Bronchial epithelial cell (primary cell): ENCODE measurements at regions not wholly inside any gene's neighbourhood (a gene's known extent, or its start where the extent isn't known, plus 50 kb on each side); places are given as distances from the start of the nearest gene placed in this dataset.

Experiments used
- DNase-seq: peaks from one replicate; pipeline ENCODE4 v3.0.0-alpha.2; 2010; ENCODE audit warnings: low read depth
- FAIRE-seq: peaks from 2 replicates; lab custom pipeline; 2011; peaks lifted over from hg19 to GRCh38; lab: Jason Lieb, UNC
- H3K27me3 ChIP-seq: 2 replicates; pipeline ENCODE4 v1.5.1; 2011; ENCODE audit warnings: low read length; ENCODE audit not compliant: control insufficient read depth, insufficient read depth
- H3K36me3 ChIP-seq: 2 replicates; pipeline ENCODE4 v1.5.1; 2011; ENCODE audit warnings: low read length; ENCODE audit not compliant: control insufficient read depth, insufficient read depth
- H3K4me3 ChIP-seq: 2 replicates; pipeline ENCODE4 v1.5.1; 2011; ENCODE audit warnings: mild to moderate bottlenecking, low read depth, low read length, control low read depth
- CTCF ChIP-seq: IDR thresholded peaks from 2 replicates; pipeline ENCODE4 v1.5.1; 2011; ENCODE audit warnings: mild to moderate bottlenecking, moderate library complexity, low read length, control low read depth, inconsistent platforms; ENCODE audit not compliant: insufficient read depth, severe bottlenecking

GRCh38 chr11:116096272-116096995 lies 592.2 kb upstream of the CADM1 start:
- no peak for TF ChIP-seq CTCF
- H3K36me3 ChIP-seq = no peaks in the 10 kb centered on the region
- no peaks in the 10 kb centered on the region for H3K27me3 ChIP-seq
- FAIRE-seq (no peak), DNase-seq (no peak)
- H3K4me3 ChIP-seq = no peak overlapping the region

GRCh38 chr11:116093481-116094270 lies 589.5 kb upstream of the CADM1 start:
- no peak overlapping the region for H3K4me3 ChIP-seq
- TF ChIP-seq CTCF = no peak
- peak; percentile 13 for FAIRE-seq

GRCh38 chr11:116093065-116093464 lies 588.9 kb upstream of the CADM1 start:
- H3K27me3 ChIP-seq = no peaks in the 10 kb centered on the region
- DNase-seq (no peak), FAIRE-seq (no peak)
- no peak overlapping the region for H3K4me3 ChIP-seq
- no peak for TF ChIP-seq CTCF
- no peaks in the 10 kb centered on the region for H3K36me3 ChIP-seq

More at GRCh38 chr11:116093481-116094270, 589.5 kb upstream of the CADM1 start:
- Histone ChIP-seq H3K36me3 (no peaks in the 10 kb centered on the region), H3K27me3 (no peaks in the 10 kb centered on the region)
- DNase-seq = no peak

GRCh38 chr11:116086426-116086825 lies 582.2 kb upstream of the CADM1 start:
- no peaks in the 10 kb centered on the region for H3K36me3 ChIP-seq
- no peak overlapping the region for H3K4me3 ChIP-seq
- DNase-seq = no peak
- H3K27me3 ChIP-seq = no peaks in the 10 kb centered on the region
- no peak for TF ChIP-seq CTCF
- FAIRE-seq = no peak

DNA sequence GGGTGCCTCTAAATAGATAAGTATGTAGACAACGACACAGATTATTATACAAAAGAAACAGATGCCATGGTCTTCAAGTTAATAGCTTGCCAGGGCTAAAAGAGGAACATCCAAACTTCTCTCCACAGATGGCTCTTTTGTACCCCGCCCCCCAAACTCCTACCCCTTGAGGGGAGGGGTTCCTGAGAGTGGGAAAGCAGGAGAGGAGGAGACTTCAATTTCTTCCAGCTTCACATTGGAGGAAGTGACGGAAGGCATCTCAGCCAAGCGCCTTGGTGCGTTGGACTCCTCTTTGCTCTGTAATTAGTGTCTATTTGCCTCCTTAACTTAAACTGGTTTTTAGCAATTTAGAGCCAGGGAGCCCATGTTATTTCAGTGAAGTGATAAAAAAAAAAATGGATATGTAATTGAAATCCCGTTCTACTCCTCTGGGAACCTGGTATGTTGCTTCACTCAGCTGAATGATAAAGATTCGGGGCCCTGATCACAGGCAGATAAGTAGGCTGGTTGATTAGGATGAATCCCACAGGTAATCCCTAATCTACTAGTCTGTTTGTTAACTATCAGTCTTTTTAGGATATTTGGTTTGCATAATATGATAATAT lies 580.9 kb upstream of the CADM1 start:
- Histone ChIP-seq H3K4me3 (no peak overlapping the region), H3K27me3 (no peaks in the 10 kb centered on the region), H3K36me3 (no peaks in the 10 kb centered on the region)
- TF ChIP-seq CTCF = no peak
- FAIRE-seq = no peak
- DNase-seq = no peak
